ENCODE measurements at regions not wholly inside any gene's neighbourhood (a gene's known extent, or its start where the extent isn't known, plus 50 kb on each side); places are given as distances from the start of the nearest gene placed in this dataset.
"Not testable (repeated sequence)": the region's sequence is repeated elsewhere in the genome, so short reads cannot be mapped to it uniquely, and the experiment has no call there.

DNA sequence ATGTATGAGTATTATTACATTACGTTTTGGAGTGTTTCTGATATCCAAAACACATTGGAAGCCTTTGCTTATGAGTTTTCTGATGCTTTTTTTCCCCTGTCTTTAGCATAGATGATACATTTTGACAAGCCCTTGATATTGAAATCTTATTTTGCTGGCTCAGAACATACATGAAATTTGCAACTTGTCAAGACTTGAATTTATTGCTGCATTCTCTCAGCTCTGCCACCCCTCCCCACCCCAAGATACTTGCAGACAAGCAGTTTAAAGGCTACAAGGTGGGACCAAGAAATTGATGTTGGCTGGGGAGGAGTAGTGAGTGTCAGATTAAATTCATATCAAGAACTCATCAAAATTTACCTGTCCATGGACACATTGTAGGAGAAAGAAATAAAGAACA is 160.2 kb downstream of the GJA1 start:
- DNase-seq (ENCODE audit: low spot score): no peak

DNA sequence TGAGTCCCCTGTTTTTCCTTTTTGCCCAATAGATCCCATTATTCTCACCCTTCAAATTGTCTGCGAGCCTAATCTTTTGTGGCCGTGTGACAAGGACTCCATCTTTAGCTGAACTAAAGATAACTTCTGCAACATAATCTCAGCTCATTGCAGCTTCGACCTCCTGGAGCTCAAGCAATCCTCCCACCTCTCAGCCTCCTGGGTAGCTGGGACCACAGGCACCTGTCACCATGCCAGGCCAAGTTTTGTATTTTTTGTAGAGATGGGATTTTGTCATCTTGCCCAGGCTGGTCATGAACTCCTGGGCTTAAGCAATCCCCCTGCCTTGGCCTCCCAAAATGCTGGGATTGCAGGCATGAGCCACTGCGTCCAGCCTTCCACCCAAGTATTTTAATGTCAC is 161.0 kb downstream of the GJA1 start:
- DNase-seq (ENCODE audit: low spot score): no peak

DNA sequence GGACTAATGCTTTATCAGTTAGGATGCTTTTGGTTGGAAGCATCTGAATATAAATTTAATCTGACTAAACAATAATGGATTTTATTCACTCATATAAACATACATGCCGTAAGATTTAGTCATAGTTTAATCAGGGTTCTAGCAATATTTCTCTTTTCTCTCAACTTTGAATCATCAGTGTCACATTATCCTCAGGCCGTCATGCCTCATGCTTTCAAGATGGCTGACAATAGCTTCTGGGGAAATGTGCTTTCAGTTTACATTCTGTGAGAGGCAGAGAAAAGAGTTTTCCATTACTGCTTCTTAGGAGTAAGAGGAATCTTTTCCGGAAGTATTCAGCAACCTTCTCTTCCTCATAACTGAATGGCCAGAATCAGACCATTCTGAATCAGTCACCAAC is 162.2 kb downstream of the GJA1 start:
- no peak for DNase-seq (ENCODE audit: low spot score)

DNA sequence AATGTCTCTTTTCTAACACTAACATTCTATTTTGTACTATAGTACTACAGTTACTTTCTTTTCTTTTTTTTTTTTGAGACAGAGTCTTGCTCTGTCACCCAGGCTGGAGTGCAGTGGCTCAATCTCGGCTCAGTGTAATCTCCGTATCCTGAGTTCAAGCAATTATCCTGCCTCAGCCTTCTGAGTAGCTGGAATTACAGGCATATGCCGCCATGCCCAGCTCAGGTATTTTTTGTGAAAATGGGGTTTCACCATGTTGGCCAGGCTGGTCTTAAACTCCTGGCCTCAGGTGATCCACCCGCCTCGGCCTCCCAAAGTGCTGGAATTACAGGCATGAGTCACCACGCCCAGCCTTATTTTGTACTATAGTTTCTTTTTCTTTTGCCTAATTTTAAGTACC is 163.9 kb downstream of the GJA1 start:
- DNase-seq (ENCODE audit: low spot score): not testable (repeated sequence)

DNA sequence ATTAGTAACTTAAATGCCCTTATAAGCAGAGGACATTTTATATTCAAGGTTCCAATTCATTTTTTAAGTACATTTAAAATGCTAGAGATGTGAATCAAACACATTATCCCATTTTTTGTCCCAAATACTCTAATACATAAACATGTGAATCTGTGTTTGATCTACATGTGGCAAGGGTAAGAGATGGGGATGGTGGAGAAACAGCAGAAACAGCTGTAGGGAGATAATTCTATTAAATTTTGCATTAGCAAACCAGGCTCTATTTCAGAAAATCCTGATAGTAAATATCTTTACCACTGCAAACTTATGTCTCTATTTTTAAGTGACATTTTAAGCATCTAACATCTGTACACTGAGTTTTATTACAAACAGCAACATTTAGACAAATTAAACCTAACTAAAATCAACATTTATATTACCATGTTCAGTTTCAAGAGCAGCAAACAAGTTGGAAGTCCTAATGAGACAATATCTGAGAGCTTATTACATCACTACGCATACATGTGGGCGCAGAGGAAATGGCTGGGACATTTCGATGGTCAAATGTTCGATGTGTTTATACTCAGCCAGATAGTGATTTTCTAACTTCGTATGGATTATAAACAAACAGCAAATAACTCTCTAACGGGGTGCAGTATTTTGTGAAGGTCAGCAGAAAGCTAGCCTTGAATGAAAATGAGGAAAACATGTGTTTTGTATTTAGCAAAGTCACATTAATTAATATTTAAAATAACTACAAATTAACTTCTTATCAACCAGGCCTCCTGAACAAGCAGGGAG is 165.1 kb downstream of the GJA1 start:
- DNase-seq (ENCODE audit: low spot score): no peak

- DNase-seq (ENCODE audit: low spot score): no peak
Observed at GRCh38 chr6:121603486-121603885, 168.0 kb downstream of the GJA1 start.

GRCh38 chr6:121607721-121608120 is 172.3 kb downstream of the GJA1 start:
- no peak for DNase-seq (ENCODE audit: low spot score)

DNA sequence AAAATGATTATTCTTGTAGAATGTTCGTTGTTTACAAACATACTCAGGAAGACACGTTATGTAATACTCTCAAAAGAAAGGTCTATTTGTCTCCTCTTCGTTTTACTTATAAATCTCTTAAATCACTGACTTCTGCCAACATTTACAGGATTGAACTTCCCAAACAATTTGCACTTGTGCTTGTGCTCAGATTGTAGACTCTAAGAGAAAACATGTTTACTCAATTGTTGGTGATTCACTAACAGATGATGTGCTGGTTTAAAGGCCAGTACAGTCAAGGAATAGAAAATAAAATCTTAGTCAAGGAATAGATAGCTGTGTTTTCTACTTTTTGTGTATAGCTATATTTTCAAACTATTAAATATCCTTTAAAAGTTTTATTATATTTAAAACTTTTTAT is 172.8 kb downstream of the GJA1 start:
- DNase-seq (ENCODE audit: low spot score): no peak

- DNase-seq (ENCODE audit: low spot score): no peak
Observed at GRCh38 chr6:121609281-121609680, 173.8 kb downstream of the GJA1 start.

- no peak for DNase-seq (ENCODE audit: low spot score)
Observed at GRCh38 chr6:121612927-121613326, 177.5 kb downstream of the GJA1 start.

- DNase-seq (ENCODE audit: low spot score): no peak
Observed at GRCh38 chr6:121614115-121614514, 178.7 kb downstream of the GJA1 start.

GRCh38 chr6:121615493-121615892 is 180.0 kb downstream of the GJA1 start:
- DNase-seq (ENCODE audit: low spot score): no peak

DNA sequence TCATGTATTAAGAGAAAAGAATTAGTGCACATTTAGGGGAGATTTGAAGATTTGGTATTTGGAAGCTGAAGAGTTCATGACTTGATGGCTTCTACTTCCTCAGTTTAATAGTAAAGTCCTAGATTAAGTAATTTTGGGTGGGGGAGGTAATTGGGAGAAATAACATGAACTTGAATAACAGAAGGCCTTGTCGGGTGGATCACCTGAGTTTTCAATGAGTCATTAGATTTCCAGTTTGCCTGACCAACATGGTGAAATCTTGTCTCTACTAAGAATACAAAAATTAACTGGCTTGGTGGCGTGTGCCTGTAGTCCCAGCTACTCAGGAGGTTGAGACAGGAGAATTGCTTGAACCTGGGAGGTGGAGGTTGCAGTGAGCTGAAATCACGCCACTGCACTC is 181.0 kb downstream of the GJA1 start:
- no peak for DNase-seq (ENCODE audit: low spot score)

GRCh38 chr6:121617388-121617787 is 181.9 kb downstream of the GJA1 start:
- DNase-seq (ENCODE audit: low spot score): no peak

DNA sequence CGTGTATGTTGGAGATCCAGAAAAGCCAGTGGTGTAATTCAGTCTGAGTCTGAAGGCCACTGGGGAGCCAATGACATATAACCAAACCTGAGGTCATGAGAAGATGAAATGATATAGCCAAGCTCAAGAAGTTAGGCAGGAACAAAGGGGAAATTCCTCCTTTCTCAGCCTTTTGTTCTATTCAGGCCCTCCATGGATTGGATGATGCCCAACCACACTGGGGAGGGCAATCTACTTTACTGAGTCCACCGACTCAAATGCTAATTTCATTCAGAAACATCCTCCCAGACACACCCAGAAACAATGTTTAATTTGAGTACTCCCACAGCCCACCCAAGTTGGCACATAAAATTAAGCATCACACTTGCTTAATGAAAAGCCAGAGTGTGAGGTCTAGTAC is 183.6 kb downstream of the GJA1 start:
- no peak for DNase-seq (ENCODE audit: low spot score)

GRCh38 chr6:121619987-121620740 is 184.7 kb downstream of the GJA1 start:
- DNase-seq (ENCODE audit: low spot score): peak; percentile 14

- DNase-seq (ENCODE audit: low spot score): no peak
Observed at GRCh38 chr6:121627761-121628160, 192.3 kb downstream of the GJA1 start.

DNA sequence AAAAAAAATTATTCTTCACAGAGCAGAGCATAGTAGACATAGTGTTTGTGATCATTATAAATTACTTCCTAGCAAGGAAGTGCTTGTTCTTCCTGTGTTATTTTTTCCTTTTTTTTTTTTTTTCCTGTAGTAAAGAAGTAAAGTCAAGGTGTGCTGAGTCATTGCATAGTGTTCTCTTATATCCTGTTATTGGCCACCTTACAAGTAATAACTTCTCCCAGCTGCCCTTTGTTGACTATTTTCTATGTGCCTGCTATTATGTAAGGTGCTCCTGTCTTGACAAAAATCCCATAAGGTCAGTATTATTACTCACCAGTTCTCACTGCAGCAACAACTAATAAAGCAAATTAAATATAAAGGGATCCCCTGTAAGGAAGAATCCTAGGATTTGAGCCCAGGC is 195.3 kb downstream of the GJA1 start:
- no peak for DNase-seq (ENCODE audit: low spot score)

DNA sequence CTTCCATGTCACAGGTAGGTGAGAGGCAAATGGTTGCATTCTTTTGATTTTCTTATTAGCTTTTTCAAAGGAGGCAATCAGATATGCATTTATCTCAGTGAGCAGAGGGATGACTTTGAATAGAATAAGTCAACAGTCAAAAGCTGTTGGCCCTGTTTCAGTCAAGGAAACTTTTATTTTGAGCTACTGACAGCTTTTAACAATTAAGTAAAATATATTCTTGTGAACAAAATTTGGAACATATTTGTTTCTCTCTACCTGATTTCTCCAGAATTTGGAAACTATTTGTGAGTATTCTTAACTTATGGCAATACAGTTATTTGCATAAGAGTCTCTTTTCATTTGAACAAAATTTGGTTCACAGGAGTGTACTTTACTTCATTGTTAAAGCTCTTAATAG is 196.3 kb downstream of the GJA1 start:
- DNase-seq (ENCODE audit: low spot score): not testable (repeated sequence)

DNA sequence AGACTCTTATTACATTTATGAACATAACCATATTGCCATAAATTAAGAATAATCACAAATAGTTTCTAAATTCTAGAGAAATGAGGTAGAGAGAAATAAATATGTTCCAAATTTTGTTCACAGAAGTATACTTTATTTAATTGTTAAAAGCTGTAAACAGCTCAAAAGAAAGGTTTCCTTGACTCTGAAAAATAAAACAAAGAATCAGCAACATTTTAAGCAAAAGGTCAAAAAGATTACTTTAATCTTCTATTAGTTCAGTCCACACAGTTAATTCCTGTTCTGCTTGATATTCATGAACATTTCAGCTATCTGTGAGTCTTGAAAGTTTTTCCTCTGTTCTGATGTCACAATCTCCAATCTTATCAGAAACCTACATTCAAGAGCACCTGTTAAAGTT is 197.9 kb downstream of the GJA1 start:
- no peak for DNase-seq (ENCODE audit: low spot score)

DNA sequence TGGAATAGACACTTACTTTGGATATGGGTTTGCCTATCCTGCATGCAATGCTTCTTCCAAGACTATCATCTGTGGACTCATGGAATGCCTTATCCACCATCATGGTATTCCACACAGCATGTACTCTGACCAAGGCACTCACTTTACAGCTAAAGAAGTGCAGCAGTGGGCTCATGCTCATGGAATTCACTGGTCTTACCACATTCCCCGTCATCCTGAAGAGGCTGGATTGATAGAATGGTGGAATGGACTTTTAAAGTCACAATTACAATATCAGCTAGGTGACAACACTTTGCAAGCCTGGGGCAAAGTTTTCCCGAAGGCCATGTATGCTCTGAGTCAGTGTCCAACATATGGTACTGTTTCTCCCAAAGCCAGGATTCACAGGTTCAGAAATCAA is 199.1 kb downstream of the GJA1 start:
- not testable (repeated sequence) for DNase-seq (ENCODE audit: low spot score)

DNA sequence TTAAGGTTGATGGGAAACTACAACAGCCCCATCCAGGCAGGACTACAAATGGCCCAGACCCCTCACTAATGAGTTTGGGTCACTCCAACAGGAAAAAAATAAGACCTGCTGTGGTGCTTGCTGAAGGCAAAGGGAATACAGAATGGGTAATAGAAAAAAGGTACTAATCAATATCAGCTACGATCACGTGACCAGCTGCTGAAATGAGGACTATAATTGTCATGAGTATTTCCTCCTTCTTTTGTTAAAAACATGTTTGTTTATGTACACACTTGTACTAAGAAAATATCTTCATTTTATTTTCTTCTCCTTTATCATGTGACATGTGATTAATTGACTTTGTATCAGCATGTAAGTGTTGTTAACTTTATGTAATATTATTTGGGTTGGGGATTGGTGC is 199.9 kb downstream of the GJA1 start:
- DNase-seq (ENCODE audit: low spot score): no peak

- not testable (repeated sequence) for DNase-seq (ENCODE audit: low spot score)
Observed at GRCh38 chr6:121636217-121636616, 200.8 kb downstream of the GJA1 start.

DNA sequence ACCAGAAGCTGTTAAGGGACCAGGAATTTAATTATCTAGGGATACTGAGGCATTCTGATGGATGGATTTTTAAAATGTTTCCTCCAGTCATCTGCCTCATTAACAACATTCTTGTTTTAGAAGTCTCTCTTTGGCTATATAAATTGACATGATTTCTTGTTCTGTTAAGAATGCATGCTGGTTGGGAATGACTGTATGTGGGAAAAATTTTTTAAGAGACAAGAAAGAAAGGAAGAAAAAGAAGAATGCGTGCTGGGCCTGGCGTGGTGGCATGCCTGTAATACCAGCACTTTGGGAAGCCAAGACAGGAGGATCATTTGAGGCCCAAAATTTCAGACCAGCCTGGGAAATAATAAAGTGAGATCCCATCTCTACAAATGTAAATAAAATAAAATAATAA is 203.6 kb downstream of the GJA1 start:
- no peak for DNase-seq (ENCODE audit: low spot score)

All from iPS-NIHi11 (cell line).